ENCODE measurements at regions not wholly inside any gene's neighbourhood (a gene's known extent, or its start where the extent isn't known, plus 50 kb on each side); places are given as distances from the start of the nearest gene placed in this dataset.
A peak's percentile ranks its signal among the peaks of the same experiment; 100 is the strongest.

DNA sequence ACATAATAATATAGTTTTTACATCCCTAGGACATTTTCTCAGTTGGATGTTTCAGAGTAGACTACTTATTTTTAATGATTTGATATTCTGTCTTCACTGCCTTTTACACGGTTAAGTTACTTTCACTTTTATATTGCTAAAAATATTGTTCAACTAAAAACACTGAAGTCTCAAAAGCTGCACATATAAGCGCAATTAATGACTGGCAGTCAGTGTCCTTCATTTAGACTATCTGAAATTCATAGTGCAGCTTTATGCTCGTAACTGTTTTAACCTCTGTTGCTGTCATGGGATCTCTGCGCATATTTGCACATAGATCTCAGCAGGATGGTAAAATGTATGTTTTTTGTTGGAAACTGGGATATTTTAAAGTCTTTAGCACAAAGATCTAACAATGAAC, 864.3 kb downstream of the SLITRK6 start:
- DNase-seq, result peak; percentile 18

DNA sequence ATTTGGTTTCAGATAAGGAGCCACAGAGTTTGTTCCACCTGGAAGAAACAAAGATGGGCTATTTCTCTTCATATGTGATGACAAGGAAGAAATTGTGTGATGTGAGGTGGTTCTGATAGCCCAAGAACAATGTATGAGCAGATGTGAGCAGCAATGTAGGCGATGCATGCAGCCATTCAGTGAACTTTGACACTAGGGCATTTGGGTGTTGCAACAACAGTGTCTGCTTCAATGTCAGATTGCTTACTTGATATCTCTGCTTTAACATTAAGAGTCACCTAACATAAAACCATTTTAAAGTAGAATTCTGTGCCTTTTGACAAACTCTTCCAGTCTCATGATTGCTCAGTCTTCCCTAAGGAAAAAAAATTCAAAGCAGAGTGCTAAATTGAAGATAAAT, 865.4 kb downstream of the SLITRK6 start:
- no peak for DNase-seq

DNA sequence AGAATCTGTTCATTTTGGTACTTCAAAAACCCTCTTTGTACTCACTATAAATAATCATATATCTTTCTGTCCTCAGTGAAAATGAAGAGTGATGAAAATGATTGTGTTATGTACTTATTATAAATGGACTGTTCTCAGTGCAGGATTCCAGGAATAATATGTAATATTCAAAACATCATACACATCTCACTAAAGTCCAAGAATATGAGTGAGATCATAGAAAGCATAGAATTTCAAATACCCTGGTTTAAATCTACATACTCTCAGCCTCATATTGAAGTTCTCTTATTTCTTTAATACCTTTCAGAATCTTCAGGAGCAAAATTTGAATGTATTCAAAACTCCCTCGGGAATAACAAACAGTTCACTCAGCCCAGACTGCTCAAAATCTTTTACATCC, 868.0 kb downstream of the SLITRK6 start:
- DNase-seq, result no peak

DNA sequence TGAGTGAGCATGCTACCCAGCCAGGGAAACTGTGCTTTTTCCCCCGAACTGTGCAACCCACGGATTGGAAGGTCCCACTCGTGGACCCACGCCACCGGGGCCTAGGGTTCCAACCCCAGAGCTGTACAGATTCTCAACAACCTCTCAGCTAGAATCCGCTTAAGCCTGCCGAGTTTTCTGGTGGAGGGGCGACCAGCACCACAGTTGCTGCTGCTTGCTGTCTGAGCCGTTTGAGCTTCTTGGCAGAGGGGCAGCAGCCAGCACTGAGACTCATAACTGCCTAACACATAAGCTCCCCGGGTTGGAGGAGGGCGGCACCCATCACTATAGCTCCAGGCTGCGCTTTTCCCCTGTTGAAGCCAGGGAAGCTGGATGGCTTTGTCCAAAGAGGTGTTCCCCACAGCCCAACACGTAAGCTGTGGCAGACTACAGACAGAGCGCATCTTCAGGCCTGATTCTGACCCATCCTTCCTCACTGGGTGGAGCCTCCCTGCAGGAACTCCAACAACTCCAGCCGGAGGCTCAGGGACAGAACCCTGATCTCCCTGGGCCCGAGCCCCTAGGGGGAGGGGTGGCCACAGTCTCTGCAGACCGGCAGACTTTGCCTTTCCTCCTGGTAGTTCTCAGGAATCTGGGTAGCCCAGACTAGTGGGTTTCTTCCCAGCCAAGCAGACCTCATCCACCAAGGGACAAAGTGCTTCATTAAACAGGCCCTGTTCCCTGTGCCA, 871.6 kb downstream of the SLITRK6 start:
- no peak for DNase-seq

DNA sequence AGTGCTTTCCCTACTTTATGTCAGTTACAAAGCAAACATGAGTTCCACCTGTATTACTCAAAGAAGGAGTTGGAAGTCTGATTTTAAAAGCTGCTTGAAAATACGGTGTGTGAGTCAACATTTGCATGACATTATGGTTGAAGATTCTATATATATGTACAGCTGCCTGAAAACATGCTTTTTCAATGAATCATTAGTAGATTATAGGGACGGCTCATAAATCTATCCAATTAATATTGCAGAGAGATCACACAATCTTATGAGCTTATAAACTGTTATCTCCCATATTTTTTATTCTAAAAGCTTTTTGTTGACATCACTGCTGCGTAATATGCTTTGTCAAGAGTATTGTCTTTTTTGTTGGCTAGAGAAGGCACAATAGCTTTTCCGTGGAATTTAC, 873.8 kb downstream of the SLITRK6 start:
- DNase-seq, result no peak

DNA sequence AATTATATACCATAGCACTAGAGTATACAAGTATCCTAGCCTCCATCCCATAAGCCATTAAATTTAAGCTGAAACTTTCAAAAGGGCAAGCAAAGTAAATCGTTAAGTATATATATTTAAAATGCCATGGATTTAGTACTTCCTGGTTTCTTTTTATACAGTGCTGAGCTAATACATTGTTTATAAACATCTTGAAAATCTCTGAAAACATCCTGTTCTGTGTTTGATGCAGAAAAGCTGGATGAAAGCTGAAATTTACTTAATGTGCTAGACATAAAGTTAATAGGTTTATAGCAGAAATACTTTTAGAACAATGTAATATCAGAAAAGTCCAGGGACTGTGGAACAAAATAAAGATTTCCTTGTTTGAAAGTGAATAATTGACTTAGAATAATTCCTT, 875.4 kb downstream of the SLITRK6 start:
- DNase-seq, result no peak

DNA sequence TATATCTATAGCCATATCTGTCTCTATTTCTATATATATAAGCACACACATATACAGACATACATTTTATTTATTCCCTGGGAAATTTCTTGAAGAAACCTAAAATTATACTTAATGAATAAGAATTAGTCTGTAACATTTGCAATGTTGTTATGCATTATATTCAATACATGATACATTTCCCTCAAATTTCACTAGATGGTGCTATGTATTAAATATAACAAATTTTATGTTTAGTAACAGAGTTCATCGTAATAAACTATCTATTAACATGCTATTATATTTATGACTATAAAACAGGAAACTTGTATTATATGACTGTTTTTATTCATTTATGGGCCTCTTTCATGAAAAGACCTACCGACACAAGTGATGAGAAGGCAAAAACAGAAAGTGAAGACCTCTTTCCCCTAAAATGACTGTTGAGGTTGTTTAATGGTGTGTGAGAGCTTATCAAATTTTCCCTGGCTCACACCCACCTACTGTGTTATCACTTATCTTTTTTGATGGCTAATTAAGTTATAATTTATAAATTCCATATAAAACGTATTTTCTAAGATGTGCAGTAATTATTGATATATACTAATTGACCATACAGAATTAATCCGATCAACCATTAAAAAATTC, 881.9 kb downstream of the SLITRK6 start:
- DNase-seq, result peak; percentile 15

DNA sequence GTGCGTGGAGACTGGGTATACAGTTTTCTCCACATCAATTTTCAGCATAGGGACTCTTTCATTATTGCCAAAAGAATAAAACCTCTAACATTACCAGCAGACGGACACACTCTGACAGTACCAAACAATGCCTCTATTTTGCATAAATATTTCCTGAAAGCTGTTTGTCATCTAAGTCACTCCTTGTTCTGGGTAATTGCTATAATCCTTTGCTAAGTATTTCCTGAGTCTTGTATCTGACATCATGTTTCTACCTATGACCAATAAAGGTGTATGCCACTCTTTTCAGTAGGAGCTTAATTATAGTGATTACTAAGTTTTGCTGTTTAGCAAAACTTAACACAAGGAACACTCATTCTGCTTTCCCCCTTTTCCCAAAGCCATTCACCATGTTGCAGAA, 886.5 kb downstream of the SLITRK6 start:
- DNase-seq, result no peak

DNA sequence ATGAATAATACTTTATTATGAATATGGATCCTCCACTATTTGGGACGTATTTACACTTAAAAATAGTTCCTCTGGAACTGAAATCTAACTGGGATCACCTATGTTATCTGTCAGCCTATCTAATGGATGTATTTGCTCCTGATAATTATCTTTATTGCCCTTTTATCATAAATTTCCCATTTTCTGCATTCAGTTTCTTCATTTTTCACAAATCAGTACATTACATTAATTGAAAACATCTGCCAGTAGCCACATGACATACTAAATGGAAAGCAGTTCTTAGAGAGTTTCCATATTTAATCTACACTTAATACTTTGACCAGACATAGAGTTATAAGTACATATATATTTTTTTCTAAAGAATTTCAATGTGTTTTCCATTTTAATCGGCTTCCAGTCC, 888.8 kb downstream of the SLITRK6 start:
- DNase-seq, result no peak

DNA sequence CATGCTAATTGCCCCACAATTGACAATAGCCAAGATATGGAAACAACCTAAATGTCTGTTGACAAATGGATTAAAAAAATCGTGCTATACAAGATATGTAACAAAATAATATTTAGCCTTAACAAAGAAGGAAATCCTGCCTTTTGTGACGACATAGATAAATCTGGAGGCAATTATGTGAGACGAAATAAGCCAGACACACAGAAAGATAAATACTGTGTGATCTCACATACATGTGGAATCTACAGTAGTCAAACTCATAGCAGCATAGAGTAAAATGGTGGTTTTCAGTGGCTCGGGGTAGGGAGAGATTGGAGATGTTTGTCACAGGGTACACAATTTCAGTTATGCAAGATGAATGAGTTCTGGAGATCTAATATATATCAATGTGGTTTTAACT, 895.8 kb downstream of the SLITRK6 start:
- no peak for DNase-seq

DNA sequence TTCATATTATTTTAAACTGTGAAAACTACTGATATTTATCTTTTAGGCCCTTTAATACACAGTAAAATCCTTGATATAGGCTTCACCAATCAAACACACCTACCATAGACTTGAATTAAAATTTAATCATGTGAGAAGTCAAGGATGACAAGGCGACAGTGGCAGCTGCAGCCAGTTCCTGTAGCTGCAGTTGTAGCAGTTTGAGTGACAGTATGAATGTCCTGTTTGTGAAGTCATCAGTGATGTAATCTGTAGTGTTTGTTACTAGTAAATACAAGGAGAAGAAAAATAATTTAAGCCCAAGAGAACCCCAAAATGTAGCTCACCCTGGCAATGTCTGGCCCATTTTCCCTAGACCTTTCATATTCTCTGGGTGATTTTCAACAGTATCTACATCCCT, 897.0 kb downstream of the SLITRK6 start:
- DNase-seq, result no peak

DNA sequence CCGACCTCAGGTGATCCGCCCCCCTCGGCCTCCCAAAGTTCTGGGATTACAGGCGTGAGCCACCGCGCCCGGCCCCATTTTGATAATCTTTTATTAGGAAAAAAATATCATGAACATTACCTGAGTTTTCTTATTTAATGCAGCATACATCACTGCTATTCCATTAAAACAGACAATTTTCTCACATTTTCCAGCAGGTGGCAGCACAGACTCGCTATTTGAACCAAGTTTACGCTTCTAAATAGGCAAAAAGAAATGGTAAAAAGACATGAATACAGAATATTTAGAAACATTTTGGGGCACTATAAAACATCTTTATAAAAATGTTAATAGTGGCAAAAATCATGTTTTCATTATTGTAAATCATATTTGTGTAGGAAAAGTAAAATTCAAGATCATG, 903.1 kb downstream of the SLITRK6 start:
- peak; percentile 27 for DNase-seq

DNA sequence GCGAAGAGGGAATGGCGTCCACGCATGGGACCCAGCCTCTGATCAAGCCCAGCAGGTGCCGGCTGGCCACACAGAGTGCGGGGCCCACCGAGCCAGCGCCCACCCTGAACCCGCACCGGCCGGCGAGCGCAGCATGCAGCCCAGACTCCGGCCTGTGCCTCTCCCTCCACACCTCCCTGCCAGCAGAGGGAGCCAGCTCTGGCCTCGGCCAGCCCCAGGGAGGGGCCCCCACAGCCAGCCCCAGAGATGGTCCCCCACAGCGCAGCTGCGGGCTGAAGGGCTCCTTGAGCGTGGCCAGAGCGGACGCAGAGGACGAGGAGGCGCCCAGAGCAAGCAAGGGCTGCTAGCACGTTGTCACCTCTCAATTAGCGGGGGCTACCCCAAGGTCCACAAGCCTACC, 904.5 kb downstream of the SLITRK6 start:
- DNase-seq, result no peak

DNA sequence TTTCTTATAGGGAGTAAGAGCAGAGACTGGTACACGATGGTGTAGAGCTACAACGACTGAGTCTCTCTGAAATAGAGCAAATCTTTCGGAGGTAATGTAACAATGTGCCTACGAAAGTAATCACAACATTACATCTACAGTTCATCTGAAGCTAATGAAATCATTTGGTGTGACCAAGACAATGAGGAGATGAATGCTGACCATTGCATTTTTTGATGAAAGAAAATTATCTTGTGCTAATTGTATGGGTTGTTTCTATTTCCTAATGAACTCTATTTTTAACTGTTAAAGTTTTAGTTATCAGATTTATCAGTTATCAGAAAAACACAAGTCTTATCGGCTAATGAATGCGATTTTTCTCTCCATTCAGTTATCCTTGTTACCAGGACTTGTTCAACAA, 913.4 kb downstream of the SLITRK6 start:
- no peak for DNase-seq

DNA sequence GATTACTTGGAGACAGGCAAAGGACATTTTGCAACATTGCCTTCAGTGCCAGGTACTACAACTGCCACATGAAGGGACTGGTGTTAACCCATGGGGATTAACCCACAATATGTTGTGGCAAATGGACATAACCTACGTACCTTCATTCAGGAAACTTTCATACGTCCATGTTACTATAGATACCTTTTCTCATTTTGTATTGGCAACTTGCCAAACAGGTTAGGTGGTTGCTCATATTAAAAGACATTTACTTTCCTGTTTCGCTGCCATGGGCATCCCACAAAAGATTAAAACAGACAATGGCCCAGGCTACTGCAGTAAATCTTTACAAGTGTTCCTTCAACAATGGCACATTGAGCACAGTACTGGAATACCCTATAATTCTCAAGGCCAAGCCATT, 925.3 kb downstream of the SLITRK6 start:
- DNase-seq, result no peak

DNA sequence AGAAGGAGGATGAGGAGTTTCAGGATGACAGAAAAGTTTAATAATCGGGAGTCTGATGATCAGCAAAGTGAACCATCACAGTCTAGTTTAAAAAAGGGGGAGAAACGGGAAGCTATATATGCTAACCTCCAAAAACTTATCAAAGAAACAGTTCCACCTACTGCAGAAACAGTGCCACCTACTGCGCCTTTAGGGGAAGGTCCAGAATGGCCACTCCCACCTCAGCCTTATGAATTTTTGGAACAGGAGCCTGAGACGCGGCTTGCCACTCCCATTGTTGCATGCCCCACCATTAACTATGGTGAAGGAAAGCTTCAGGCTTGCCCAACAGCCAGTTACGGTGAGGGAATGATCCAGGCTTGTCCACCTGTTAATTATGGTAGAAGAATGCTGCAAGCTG, 929.0 kb downstream of the SLITRK6 start:
- no peak for DNase-seq

DNA sequence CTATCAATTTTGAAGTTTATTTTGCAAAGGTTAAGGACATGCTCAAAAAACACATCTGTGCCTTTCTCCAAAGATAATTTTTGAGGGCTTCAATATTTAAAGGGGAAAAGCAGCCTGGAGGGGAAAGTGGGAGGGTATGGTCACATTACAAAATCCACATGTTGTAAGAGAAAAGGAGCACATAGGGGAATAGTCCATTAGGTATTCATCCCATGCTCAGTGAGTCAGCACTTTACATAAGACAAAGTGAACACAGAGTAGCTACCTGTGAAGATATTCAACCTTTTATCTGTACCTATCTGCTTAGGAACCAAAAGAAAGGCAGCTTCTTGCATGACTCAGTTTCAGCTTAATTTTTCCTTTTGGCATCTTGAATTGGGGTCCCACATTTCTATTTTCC, 932.0 kb downstream of the SLITRK6 start:
- no peak for DNase-seq

DNA sequence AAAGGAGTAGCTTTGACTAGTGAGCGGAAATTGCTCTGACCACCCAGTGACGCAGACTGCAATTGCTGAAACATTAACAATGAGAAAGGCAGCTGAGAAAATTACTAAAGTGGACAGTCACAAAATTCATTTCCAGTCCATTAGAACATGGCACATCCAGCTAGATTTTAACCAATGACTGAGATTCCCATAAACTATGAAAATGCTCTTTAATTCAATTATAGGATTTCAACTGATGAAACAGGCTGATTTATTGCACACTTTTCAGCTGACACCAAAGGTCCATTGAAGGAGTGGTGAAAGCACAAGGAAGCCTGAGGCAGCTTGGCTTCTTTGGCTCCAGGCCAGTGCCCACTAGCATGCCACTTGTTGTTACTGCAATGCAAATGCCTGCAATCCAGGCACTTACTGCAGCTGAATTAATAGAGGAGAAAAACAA, 933.4 kb downstream of the SLITRK6 start:
- DNase-seq, result no peak

DNA sequence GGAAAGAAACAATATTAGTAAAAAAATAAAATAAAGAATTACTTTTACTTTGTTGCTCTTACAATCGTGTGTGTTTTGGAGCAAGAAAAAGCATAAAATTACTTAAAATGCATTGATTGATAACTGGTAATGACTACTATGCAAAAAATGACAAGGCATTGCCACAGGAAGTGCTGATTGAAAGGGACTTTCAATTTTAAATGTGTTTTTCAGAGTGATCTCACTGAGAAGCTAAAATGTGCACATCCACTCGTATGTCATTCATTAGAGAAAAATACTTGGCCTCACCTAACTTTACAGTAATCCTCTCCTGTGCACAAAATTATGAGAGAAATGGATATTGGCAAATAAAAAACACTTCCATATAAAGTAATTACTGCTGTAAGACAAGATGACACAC, 934.9 kb downstream of the SLITRK6 start:
- DNase-seq, result no peak

DNA sequence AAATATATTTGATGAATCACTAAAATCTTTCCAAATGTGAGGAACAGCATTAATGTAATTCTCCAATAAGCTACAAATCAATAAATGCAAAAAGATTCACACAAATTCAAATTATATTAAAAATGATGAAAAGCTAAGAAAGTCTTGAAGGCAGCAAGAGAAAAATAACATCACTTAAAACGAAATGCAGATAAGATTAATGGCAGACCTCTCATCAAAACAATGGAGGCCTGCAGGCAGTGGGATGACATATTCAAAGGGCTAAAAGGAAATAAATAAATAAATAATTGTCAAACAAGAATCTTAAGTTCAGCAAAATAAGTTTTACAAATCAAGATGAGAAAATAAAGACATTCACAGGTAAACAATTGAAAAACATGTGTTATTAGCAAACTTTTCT, 952.1 kb downstream of the SLITRK6 start:
- no peak for DNase-seq

DNA sequence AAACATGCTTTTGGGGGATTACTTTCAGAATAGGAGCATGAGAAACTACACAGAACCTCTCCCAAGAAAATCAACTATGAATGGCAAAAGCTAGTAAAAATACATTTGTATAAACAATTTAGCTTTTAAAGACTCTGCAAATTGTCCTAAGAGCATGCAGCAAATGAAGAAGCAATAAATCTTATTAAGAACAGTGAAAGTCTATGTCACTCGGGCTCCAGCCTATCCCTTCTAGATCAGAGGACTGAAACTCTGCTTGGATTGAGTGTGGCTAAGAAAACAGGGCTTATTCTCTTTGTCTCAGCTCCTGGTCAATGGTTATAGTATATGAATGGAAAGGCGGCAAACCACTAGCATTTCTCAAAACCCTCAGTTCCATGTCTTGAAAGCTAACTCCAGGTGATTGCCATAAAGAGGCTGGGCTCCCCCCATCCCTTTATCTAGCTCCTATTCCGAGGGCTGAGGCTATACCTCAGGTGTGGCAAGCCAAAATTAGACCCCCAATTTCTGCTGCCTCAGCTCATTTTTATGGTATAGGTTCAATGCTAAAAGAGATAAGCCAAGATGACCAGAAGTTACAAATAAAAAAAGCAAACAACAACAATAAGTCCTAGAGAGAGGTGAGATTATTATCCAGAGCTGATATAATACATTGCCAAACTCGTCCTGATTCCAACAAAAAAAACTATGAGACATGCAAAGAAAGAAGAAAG, 953.2 kb downstream of the SLITRK6 start:
- no peak for DNase-seq

DNA sequence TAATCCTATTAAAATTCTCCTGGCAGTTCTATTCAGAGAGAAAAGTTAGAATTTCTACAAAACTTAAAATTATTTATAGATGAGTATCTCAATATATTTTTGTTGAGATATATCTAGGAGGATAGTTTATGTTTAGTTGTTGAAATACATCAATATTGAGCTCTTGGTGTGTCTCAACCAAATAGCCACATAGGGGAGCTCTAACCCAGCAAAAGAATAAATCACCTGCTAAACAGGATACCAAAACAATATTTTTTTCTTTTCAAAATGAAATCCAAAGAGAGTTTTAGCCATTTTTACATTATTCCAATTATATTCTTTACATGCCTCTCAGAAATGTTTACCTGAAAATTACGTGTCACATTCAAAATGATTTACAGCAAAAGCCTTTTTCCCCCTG, 954.7 kb downstream of the SLITRK6 start:
- DNase-seq, result no peak

DNA sequence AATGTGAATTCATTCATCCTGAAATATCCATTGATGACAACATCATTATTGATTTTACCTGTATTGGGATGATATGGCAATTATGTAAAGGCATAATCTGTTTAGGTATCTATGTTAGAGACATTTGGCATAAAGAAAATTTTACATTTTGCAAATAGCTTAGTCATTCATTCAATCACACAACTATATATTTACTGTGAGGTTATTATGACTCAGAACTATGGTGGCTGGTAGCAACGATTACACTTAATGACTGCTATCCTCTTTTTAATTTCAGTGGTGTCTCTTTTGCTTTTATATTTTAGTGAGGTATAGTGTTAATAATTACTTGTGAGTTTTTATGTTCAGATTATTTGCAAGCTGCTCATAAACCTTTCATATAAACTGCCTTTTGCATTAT, 955.9 kb downstream of the SLITRK6 start:
- no peak for DNase-seq

DNA sequence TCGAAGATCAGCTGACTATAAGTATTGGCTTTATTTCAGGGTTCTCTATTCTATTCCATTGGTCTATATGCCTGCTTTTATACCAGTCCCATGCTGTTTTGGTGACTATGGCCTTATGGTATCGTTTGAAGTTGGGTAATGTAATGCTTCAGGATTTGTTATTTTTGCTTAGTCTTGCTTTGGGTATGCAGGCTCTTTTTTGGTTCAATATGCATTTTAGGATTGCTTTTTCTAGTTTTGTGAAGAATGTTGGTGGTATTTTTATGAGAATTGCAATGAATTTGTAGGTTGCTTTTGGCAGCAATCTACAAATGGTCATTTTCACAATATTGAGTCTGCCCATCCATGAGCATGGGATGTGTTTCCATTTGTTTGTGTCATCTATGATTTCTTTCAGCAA, 951.9 kb upstream of the SLITRK1 start:
- DNase-seq, result no peak

Measured in KG1 (cell line).